Colonic mucosa (tissue), 4 donors: ENCODE measurements at regions not wholly inside any gene's neighbourhood (a gene's known extent, or its start where the extent isn't known, plus 50 kb on each side); places are given as distances from the start of the nearest gene placed in this dataset.

Experiments used
- DNase-seq: peaks from one replicate; pipeline ENCODE4 v3.0.0-alpha.2; 2020
- H3K27ac ChIP-seq: fragments of 200-600 bp; one replicate; pipeline ENCODE4 v1.8.0; 2021
- H3K27me3 ChIP-seq: fragments of 200-600 bp; one replicate; pipeline ENCODE4 v1.8.0; 2021
- H3K36me3 ChIP-seq: fragments of 200-600 bp; one replicate; pipeline ENCODE4 v1.8.0; 2021
- H3K4me1 ChIP-seq: fragments of 200-600 bp; one replicate; pipeline ENCODE4 v1.8.0; 2021; ENCODE audit warnings: mild to moderate bottlenecking
- H3K4me3 ChIP-seq: fragments of 200-600 bp; one replicate; pipeline ENCODE4 v1.8.0; 2021
- H3K9ac ChIP-seq, 2 donors: one replicate each; pipeline ENCODE4 v1.7.0; 2013; ENCODE audit warnings: control low read depth in 2 of 2, low read depth in 2 of 2, low read length in 2 of 2
- H3K9me3 ChIP-seq: fragments of 200-600 bp; one replicate; pipeline ENCODE4 v1.8.0; 2021
- CTCF ChIP-seq: fragments of 200-600 bp; IDR thresholded peaks from one replicate; pipeline ENCODE4 v1.8.0; 2022; ENCODE audit warnings: antibody characterized with exemption, mild to moderate bottlenecking
- intact Hi-C: fragments of 100-400 bp; cut with DNase I; formaldehyde crosslinking; loops from one replicate; pipeline ENCODE4 v1.14.1; 2022
- donor health status: healthy.
- donor health status: DM: no; HTN: no; CAD: no.
- donor health status: DM: no; HTN: no; CAD: no.

DNA sequence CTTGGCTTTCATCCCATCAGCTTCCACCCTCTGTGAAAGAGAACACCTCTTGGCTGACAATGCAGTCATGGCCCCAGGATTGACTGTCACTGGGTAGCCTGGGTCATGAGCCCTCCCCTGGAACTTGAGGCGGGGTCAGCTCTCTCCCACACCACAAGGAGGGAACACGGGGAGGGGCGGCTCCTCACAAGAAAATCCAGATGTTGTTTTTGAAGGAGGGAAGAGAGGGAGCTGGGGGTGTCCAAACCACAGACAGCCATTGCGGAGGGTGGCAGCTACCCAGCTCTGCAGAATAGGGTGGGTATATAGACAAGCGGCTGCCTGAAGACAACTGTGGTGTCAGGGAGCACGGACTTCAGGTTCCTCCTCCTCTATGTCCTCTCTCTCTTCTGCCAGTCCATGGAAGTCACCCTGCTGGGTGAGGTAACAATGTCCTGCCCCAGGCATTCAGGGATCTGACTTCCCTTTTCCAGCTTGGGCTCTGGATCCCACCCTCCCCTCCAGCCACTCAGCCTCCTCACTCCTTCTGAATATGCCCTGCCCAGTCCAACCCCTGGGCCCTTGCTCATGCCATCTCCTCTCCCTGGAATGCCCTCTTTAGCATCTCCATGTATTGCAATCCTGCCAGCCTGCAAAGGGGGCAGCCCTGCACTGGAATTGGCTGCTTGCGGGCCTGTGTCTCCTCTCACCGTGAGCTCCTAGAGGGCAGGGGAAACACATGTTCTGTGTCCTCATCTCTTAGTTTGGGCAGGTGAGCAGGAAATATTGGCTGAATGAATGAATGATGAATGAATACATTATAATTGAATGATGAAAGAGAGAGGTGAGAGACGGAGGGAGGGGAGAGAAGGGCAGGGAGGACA, 60.9 kb upstream of the RUNX3 start:
- TF ChIP-seq CTCF: no peak
- no peak overlapping the region for H3K27ac ChIP-seq
- H3K27me3 ChIP-seq: no peaks in the 10 kb centered on the region
- no peak overlapping the region for H3K9ac ChIP-seq
- H3K9me3 ChIP-seq: no peaks in the 10 kb centered on the region
- H3K4me3 ChIP-seq: no peak overlapping the region
- H3K36me3 ChIP-seq: no peaks in the 10 kb centered on the region
- intact Hi-C loops: no loop called here
- no peaks in the 10 kb centered on the region for H3K4me1 ChIP-seq
- DNase-seq: no peak

- no peaks in the 10 kb centered on the region for H3K27me3 ChIP-seq
- no peaks in the 10 kb centered on the region for H3K36me3 ChIP-seq
- no peak overlapping the region for H3K4me3 ChIP-seq
- no peaks in the 10 kb centered on the region for H3K4me1 ChIP-seq
- H3K9me3 ChIP-seq: no peaks in the 10 kb centered on the region
- DNase-seq: no peak
- H3K27ac ChIP-seq: no peak overlapping the region
- H3K9ac ChIP-seq: no peak overlapping the region
- TF ChIP-seq CTCF: no peak
- intact Hi-C loops: no loop called here
Measured at GRCh38 chr1:24990136-24990535, 60.1 kb upstream of the RUNX3 start.

DNA sequence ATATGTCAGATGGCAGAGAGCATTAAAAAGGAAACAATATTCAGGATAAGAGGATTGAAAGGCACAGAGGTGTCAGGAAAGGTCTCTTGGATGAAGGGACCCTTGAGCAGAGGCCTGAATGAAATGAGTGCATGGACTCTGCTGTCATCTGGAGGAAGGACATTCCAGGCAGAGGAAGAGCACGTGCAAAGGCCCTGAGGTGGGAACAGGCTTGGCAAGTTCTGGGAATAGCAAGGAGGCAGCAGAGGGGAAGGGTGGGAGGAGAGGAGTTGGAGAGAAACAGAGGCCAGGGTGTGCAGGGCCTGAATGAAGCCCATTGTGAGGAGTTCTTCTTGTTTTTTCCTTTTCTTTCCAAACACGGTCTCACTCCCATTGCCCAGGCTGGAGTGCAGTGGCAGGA, 59.0 kb upstream of the RUNX3 start:
- no peak for DNase-seq
- intact Hi-C loops: no loop called here
- no peaks in the 10 kb centered on the region for H3K4me1 ChIP-seq
- no peaks in the 10 kb centered on the region for H3K27me3 ChIP-seq
- no peak overlapping the region for H3K4me3 ChIP-seq
- H3K36me3 ChIP-seq: no peaks in the 10 kb centered on the region
- H3K27ac ChIP-seq: no peak overlapping the region
- no peak overlapping the region for H3K9ac ChIP-seq
- H3K9me3 ChIP-seq: no peaks in the 10 kb centered on the region
- no peak for TF ChIP-seq CTCF

GRCh38 chr1:24988558-24988912, 58.5 kb upstream of the RUNX3 start:
- Histone ChIP-seq H3K27ac (no peak overlapping the region), H3K27me3 (no peaks in the 10 kb centered on the region), H3K9me3 (no peaks in the 10 kb centered on the region), H3K4me1 (no peaks in the 10 kb centered on the region), H3K4me3 (no peak overlapping the region), H3K9ac (no peak overlapping the region), H3K36me3 (no peaks in the 10 kb centered on the region)
- intact Hi-C loops: no loop called here
- DNase-seq: no peak
- no peak for TF ChIP-seq CTCF

DNA sequence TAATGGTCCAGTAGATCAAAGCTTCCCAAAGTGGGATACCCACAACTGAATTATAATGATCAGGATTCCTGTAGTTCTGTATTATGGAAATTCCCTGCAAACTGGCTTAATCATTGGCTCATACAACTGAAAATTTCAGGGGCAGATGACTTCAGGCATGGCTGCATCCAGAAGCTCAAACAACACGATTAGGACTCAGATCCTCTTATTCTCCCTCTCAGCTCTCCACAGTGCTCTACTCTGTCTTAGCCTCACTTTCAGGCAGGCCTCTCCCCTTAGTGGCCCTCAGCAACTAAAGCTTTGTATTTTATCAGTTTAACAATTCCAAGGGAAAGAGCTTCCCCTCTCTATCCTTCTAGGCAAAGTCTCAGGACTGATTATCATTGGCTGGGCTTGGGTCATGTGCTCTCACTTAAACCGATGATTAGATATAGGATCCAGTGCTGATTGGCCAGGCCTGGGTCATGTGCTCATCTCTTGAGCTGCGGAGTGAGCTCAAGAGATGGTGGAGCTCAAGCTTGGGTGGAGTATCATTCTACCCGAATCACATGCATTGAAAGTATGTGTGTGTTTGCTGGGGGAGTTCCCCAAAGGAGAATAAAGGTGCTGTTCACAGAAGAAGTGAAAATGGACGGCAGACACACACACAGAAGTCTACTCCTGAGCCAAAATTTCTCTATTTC, 57.9 kb upstream of the RUNX3 start:
- DNase-seq: no peak
- no peaks in the 10 kb centered on the region for H3K27me3 ChIP-seq
- no peak for TF ChIP-seq CTCF
- no peaks in the 10 kb centered on the region for H3K9me3 ChIP-seq
- H3K9ac ChIP-seq: no peak overlapping the region
- H3K36me3 ChIP-seq: no peaks in the 10 kb centered on the region
- H3K4me1 ChIP-seq: no peaks in the 10 kb centered on the region
- intact Hi-C loops: no loop called here
- no peak overlapping the region for H3K27ac ChIP-seq
- no peak overlapping the region for H3K4me3 ChIP-seq
